22Rv1 (cell line): ENCODE measurements at regions not wholly inside any gene's neighbourhood (a gene's known extent, or its start where the extent isn't known, plus 50 kb on each side); places are given as distances from the start of the nearest gene placed in this dataset.

ENCODE experiments used
- ZFX ChIP-seq: fragments of 450-650 bp; IDR thresholded peaks from 2 replicates; pipeline ENCODE4 v1.6.1; 2017; ENCODE audit warnings: antibody characterized with exemption, borderline replicate concordance
- TF ChIP-seq, protein P1 (sequence below): fragments of 450-650 bp; IDR thresholded peaks from 2 replicates; pipeline ENCODE4 v1.5.1; 2017; ENCODE audit warnings: mild to moderate bottlenecking

DNA sequence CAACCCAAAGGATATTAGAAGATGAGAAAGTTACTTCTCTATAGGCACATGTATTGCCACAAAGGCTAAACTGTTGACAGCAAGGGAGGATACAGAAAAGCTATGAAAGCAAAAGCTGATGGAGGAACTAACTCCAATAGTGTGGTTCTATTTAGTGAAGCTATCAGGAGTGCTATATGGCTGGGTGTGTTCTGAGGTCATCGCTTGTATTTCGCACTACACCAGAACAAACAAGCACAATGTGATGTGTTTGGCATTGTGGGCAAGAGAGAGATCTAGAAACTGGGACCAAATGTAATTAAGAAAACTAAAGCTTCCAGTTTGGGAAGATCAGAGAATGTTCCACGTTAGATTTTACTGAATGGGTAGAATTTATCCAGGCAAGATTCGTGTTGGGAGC is 220.4 kb upstream of the UMPS start:
- TF ChIP-seq, protein P1, sequence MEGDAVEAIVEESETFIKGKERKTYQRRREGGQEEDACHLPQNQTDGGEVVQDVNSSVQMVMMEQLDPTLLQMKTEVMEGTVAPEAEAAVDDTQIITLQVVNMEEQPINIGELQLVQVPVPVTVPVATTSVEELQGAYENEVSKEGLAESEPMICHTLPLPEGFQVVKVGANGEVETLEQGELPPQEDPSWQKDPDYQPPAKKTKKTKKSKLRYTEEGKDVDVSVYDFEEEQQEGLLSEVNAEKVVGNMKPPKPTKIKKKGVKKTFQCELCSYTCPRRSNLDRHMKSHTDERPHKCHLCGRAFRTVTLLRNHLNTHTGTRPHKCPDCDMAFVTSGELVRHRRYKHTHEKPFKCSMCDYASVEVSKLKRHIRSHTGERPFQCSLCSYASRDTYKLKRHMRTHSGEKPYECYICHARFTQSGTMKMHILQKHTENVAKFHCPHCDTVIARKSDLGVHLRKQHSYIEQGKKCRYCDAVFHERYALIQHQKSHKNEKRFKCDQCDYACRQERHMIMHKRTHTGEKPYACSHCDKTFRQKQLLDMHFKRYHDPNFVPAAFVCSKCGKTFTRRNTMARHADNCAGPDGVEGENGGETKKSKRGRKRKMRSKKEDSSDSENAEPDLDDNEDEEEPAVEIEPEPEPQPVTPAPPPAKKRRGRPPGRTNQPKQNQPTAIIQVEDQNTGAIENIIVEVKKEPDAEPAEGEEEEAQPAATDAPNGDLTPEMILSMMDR = no peak
- no peak for TF ChIP-seq ZFX
